ENCODE measurements at regions not wholly inside any gene's neighbourhood (a gene's known extent, or its start where the extent isn't known, plus 50 kb on each side); places are given as distances from the start of the nearest gene placed in this dataset.

- no peak for DNase-seq (ENCODE audit: low read depth)
These were observed 99.5 kb downstream of the MAIP1 start for GRCh38 chr2:200054681-200055468.

- no peak for DNase-seq (ENCODE audit: low read depth)
These were observed 100.7 kb downstream of the MAIP1 start for GRCh38 chr2:200056105-200056504.

GRCh38 chr2:200063155-200063554, 107.8 kb downstream of the MAIP1 start:
- no peak for DNase-seq (ENCODE audit: low read depth)

GRCh38 chr2:200064879-200065278, 109.5 kb downstream of the MAIP1 start:
- no peak for DNase-seq (ENCODE audit: low read depth)

GRCh38 chr2:200065477-200065876, 110.1 kb downstream of the MAIP1 start:
- no peak for DNase-seq (ENCODE audit: low read depth)

GRCh38 chr2:200066417-200066816, 111.0 kb downstream of the MAIP1 start:
- DNase-seq (ENCODE audit: low read depth) = no peak

GRCh38 chr2:200068642-200069041, 113.3 kb downstream of the MAIP1 start:
- no peak for DNase-seq (ENCODE audit: low read depth)

- DNase-seq (ENCODE audit: low read depth) = no peak
These were observed 121.8 kb downstream of the MAIP1 start for GRCh38 chr2:200077210-200077650.

- no peak for DNase-seq (ENCODE audit: low read depth)
These were observed 122.5 kb downstream of the MAIP1 start for GRCh38 chr2:200077838-200078237.

GRCh38 chr2:200079356-200079755, 124.0 kb downstream of the MAIP1 start:
- DNase-seq (ENCODE audit: low read depth) = no peak

GRCh38 chr2:200081236-200081635, 125.9 kb downstream of the MAIP1 start:
- no peak for DNase-seq (ENCODE audit: low read depth)

- no peak for DNase-seq (ENCODE audit: low read depth)
These were observed 126.4 kb downstream of the MAIP1 start for GRCh38 chr2:200081811-200082210.

GRCh38 chr2:200084036-200084435, 128.7 kb downstream of the MAIP1 start:
- DNase-seq (ENCODE audit: low read depth) = no peak

GRCh38 chr2:200086911-200087310, 131.5 kb downstream of the MAIP1 start:
- DNase-seq (ENCODE audit: low read depth) = no peak

GRCh38 chr2:200087451-200087850, 132.1 kb downstream of the MAIP1 start:
- DNase-seq (ENCODE audit: low read depth) = no peak

GRCh38 chr2:200089040-200089755, 133.8 kb downstream of the MAIP1 start:
- no peak for DNase-seq (ENCODE audit: low read depth)

- no peak for DNase-seq (ENCODE audit: low read depth)
These were observed 134.4 kb downstream of the MAIP1 start for GRCh38 chr2:200089756-200090109.

GRCh38 chr2:200090683-200091082, 135.3 kb downstream of the MAIP1 start:
- no peak for DNase-seq (ENCODE audit: low read depth)

- DNase-seq (ENCODE audit: low read depth) = no peak
These were observed 135.7 kb downstream of the MAIP1 start for GRCh38 chr2:200091126-200091525.

GRCh38 chr2:200092235-200092634, 136.9 kb downstream of the MAIP1 start:
- DNase-seq (ENCODE audit: low read depth) = no peak

- DNase-seq (ENCODE audit: low read depth) = no peak
These were observed 140.1 kb downstream of the MAIP1 start for GRCh38 chr2:200095436-200095835.

GRCh38 chr2:200099256-200099655, 143.9 kb downstream of the MAIP1 start:
- no peak for DNase-seq (ENCODE audit: low read depth)

GRCh38 chr2:200100027-200100426, 144.6 kb downstream of the MAIP1 start:
- DNase-seq (ENCODE audit: low read depth) = no peak

- no peak for DNase-seq (ENCODE audit: low read depth)
These were observed 146.5 kb downstream of the MAIP1 start for GRCh38 chr2:200101922-200102321.
